ENCODE measurements at regions not wholly inside any gene's neighbourhood (a gene's known extent, or its start where the extent isn't known, plus 50 kb on each side); places are given as distances from the start of the nearest gene placed in this dataset.

DNA sequence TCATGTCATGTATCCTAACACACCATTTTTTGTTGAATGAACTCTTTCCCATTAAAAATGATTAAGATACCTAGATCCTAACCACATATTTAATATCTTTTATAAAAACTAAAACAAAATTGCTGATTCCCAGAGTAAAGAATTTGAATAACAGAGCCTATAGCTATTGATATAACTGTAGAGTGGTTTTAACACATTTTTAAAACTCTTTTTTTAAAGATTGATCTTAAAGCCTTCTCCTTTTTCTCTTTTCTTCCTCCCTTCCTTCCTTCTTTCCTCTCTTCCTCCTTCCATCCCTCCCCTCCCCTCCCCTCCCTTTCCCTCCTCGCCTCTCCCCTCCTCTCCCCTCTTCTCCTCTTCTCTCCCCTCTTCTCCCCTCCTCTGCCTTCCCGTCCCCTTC, 605.4 kb upstream of the FZD8 start:
- ChIA-PET CTCF (no interaction called here), RAD21 (ENCODE audit: unreplicated experiment) (no interaction called here), SMC1A (ENCODE audit: uncharacterized antibody, unreplicated experiment) (no interaction called here), POLR2A (no interaction called here)
- H4K20me1 ChIP-seq (ENCODE audit: control insufficient read depth, insufficient read depth): no peaks in the 10 kb centered on the region
- H2AFZ ChIP-seq (ENCODE audit: control insufficient read depth, low read depth, low read length): no peak overlapping the region
- H3K4me1 ChIP-seq (ENCODE audit: control insufficient read depth, insufficient read depth, low read length): no peaks in the 10 kb centered on the region
- no peaks in the 10 kb centered on the region for H3K79me2 ChIP-seq (ENCODE audit: control insufficient read depth, insufficient read depth, low read length)
- no peaks in the 10 kb centered on the region for H3K9me3 ChIP-seq (replicated peaks; ENCODE audit: control insufficient read depth, insufficient read depth, low read length)
- no peak overlapping the region for H3K9ac ChIP-seq (ENCODE audit: control insufficient read depth, insufficient read depth, low read length)
- no peaks in the 10 kb centered on the region for H3K36me3 ChIP-seq (ENCODE audit: control insufficient read depth in 2 of 2, insufficient read depth in 2 of 2, low read length in 1 of 2)
- FAIRE-seq (no peak), DNase-seq (ENCODE audit: low read depth, low spot score) (no peak), ATAC-seq (no peak)
- WGBS (ENCODE audit: insufficient coverage, insufficient replicate concordance, low lambda C conversion rate, missing lambda C conversion rate): 0% methylated on average over 2 of the region's 2 CpGs
- BruUV-seq (replicated peaks): no TSS peak
- in situ Hi-C loops (cut with MboI) (no loop called here), intact Hi-C loops (cut with micrococcal nuclease; ENCODE audit: unreplicated experiment) (no loop called here)
- H3K27ac ChIP-seq (ENCODE audit: control insufficient read depth, insufficient read depth): no peak overlapping the region
- TF ChIP-seq ZNF384 (IDR thresholded peaks at IDR 0.05; ENCODE audit: borderline replicate concordance, low read depth, low read length) (no peak), DPF2 (IDR thresholded peaks at IDR 0.05) (no peak), HCFC1 (IDR thresholded peaks at IDR 0.05; ENCODE audit: low read length) (no peak), MTA3 (IDR thresholded peaks at IDR 0.05; ENCODE audit: borderline replicate concordance, low read length) (no peak), CEBPB (IDR thresholded peaks at IDR 0.05; ENCODE audit: borderline replicate concordance in 1 of 2, low read depth in 2 of 2, low read length in 2 of 2) (no peak), PRDM15 (CRISPR knock-in tag; IDR thresholded peaks at IDR 0.05) (no peak), ZNF207 (IDR thresholded peaks at IDR 0.05; ENCODE audit: borderline replicate concordance) (no peak), RUNX3 (IDR thresholded peaks at IDR 0.05; ENCODE audit: low read length) (no peak), SMARCA5 (IDR thresholded peaks at IDR 0.05) (no peak), GATAD2B (conservative IDR thresholded peaks at IDR 0.05; ENCODE audit: low read depth) (no peak), ASH2L (IDR thresholded peaks at IDR 0.05; ENCODE audit: borderline replicate concordance, low read depth) (no peak), SIX5 (IDR thresholded peaks at IDR 0.05; ENCODE audit: low read depth, low read length, severe bottlenecking) (no peak), REST (IDR thresholded peaks at IDR 0.05; ENCODE audit: low read depth, low read length) (no peak), FOS (IDR thresholded peaks at IDR 0.05; ENCODE audit: borderline replicate concordance, extremely low read depth, insufficient read length) (no peak)
- TF ChIP-seq, protein P1, sequence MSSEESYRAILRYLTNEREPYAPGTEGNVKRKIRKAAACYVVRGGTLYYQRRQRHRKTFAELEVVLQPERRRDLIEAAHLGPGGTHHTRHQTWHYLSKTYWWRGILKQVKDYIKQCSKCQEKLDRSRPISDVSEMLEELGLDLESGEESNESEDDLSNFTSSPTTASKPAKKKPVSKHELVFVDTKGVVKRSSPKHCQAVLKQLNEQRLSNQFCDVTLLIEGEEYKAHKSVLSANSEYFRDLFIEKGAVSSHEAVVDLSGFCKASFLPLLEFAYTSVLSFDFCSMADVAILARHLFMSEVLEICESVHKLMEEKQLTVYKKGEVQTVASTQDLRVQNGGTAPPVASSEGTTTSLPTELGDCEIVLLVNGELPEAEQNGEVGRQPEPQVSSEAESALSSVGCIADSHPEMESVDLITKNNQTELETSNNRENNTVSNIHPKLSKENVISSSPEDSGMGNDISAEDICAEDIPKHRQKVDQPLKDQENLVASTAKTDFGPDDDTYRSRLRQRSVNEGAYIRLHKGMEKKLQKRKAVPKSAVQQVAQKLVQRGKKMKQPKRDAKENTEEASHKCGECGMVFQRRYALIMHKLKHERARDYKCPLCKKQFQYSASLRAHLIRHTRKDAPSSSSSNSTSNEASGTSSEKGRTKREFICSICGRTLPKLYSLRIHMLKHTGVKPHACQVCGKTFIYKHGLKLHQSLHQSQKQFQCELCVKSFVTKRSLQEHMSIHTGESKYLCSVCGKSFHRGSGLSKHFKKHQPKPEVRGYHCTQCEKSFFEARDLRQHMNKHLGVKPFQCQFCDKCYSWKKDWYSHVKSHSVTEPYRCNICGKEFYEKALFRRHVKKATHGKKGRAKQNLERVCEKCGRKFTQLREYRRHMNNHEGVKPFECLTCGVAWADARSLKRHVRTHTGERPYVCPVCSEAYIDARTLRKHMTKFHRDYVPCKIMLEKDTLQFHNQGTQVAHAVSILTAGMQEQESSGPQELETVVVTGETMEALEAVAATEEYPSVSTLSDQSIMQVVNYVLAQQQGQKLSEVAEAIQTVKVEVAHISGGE (CRISPR knock-in tag; IDR thresholded peaks at IDR 0.05): no peak
- no peak overlapping the region for H3K4me3 ChIP-seq
- H3K27me3 ChIP-seq (replicated peaks in 1 of 2; ENCODE audit: control insufficient read depth in 2 of 2, insufficient read depth in 2 of 2, low read length in 1 of 2): no peaks in the 10 kb centered on the region
- no peak overlapping the region for H3K4me2 ChIP-seq (ENCODE audit: control insufficient read depth, insufficient read depth)
